H9 (cell line): ENCODE measurements at regions not wholly inside any gene's neighbourhood (a gene's known extent, or its start where the extent isn't known, plus 50 kb on each side); places are given as distances from the start of the nearest gene placed in this dataset.

Source experiments
- DNase-seq: peaks from one replicate; pipeline ENCODE4 v3.0.0-alpha.2; 2017
- H2AFZ ChIP-seq: one replicate; pipeline ENCODE4 v1.6.1; 2013; ENCODE audit warnings: mild to moderate bottlenecking, low read length, control low read depth, moderate library complexity
- H2AK5ac ChIP-seq: 2 replicates; pipeline ENCODE4 v1.6.1; 2013; ENCODE audit warnings: low read length, control low read depth, mixed read lengths; ENCODE audit not compliant: insufficient read length
- H2BK120ac ChIP-seq: one replicate; pipeline ENCODE4 v1.6.1; 2013; ENCODE audit warnings: low read depth, mild to moderate bottlenecking, low read length, control low read depth, inconsistent platforms; ENCODE audit not compliant: poor library complexity, severe bottlenecking
- H2BK12ac ChIP-seq: 2 replicates; pipeline ENCODE4 v1.6.1; 2013; ENCODE audit warnings: low read length, control low read depth, mixed read lengths, low read depth; ENCODE audit not compliant: insufficient read length
- H2BK15ac ChIP-seq: 2 replicates; pipeline ENCODE4 v1.6.1; 2013; ENCODE audit warnings: low read depth, low read length, control low read depth
- H2BK20ac ChIP-seq: one replicate; pipeline ENCODE4 v1.6.1; 2013; ENCODE audit warnings: low read depth, mild to moderate bottlenecking, low read length, control low read depth, inconsistent platforms; ENCODE audit not compliant: poor library complexity, severe bottlenecking
- H2BK5ac ChIP-seq: 2 replicates; pipeline ENCODE4 v1.6.1; 2013; ENCODE audit warnings: low read length, control low read depth, mixed read lengths; ENCODE audit not compliant: insufficient read length
- H3K14ac ChIP-seq: 2 replicates; pipeline ENCODE4 v1.6.1; 2013; ENCODE audit warnings: low read length, control low read depth; ENCODE audit not compliant: insufficient read depth
- H3K18ac ChIP-seq: 2 replicates; pipeline ENCODE4 v1.6.1; 2013; ENCODE audit warnings: low read depth, mild to moderate bottlenecking, mixed read lengths, low read length, control low read depth; ENCODE audit not compliant: insufficient read length
- H3K23ac ChIP-seq: 2 replicates; pipeline ENCODE4 v1.6.1; 2013; ENCODE audit warnings: low read length, control low read depth, mixed read lengths, low read depth; ENCODE audit not compliant: insufficient read length
- H3K23me2 ChIP-seq: 2 replicates; pipeline ENCODE4 v1.6.1; 2013; ENCODE audit warnings: low read depth, mild to moderate bottlenecking, mixed read lengths, low read length, control low read depth; ENCODE audit not compliant: insufficient read length, poor library complexity, severe bottlenecking
- H3K27ac ChIP-seq: 2 replicates; pipeline ENCODE4 v1.5.1; 2013; ENCODE audit warnings: low read length, control low read depth, mixed read lengths, low read depth; ENCODE audit not compliant: insufficient read length
- H3K27me3 ChIP-seq: 2 replicates; pipeline ENCODE4 v1.6.1; 2013; ENCODE audit warnings: low read length, control low read depth, inconsistent platforms; ENCODE audit not compliant: insufficient read depth
- H3K4ac ChIP-seq: 2 replicates; pipeline ENCODE4 v1.6.1; 2013; ENCODE audit warnings: low read depth, mild to moderate bottlenecking, control low read depth, inconsistent platforms, low read length, moderate library complexity
- H3K4me1 ChIP-seq: 2 replicates; pipeline ENCODE4 v1.6.1; 2013; ENCODE audit warnings: low read length, control low read depth, inconsistent platforms; ENCODE audit not compliant: insufficient read depth
- H3K4me2 ChIP-seq: 2 replicates; pipeline ENCODE4 v1.6.1; 2013; ENCODE audit warnings: low read length, control low read depth, mixed read lengths; ENCODE audit not compliant: insufficient read length, insufficient read depth
- H3K56ac ChIP-seq: 2 replicates; pipeline ENCODE4 v1.6.1; 2013; ENCODE audit warnings: low read depth, mild to moderate bottlenecking, mixed read lengths, low read length, control low read depth; ENCODE audit not compliant: insufficient read length
- H3K79me1 ChIP-seq: 2 replicates; pipeline ENCODE4 v1.6.1; 2013; ENCODE audit warnings: low read depth, mild to moderate bottlenecking, moderate library complexity, low read length, control low read depth, inconsistent platforms; ENCODE audit not compliant: insufficient read depth, poor library complexity, severe bottlenecking
- H3K79me2 ChIP-seq: 2 replicates; pipeline ENCODE4 v1.6.1; 2013; ENCODE audit warnings: low read length, control low read depth, inconsistent platforms; ENCODE audit not compliant: insufficient read depth
- H3K9ac ChIP-seq: 2 replicates; pipeline ENCODE4 v1.6.1; 2013; ENCODE audit warnings: low read length, control low read depth, mixed read lengths; ENCODE audit not compliant: insufficient read length; ENCODE audit errors: extremely low read depth
- H3K9me3 ChIP-seq: one replicate; pipeline ENCODE4 v1.6.1; 2013; ENCODE audit warnings: low read depth, low read length, inconsistent platforms; ENCODE audit not compliant: control insufficient read depth
- H3T11ph ChIP-seq: one replicate; pipeline ENCODE4 v1.6.1; 2013; ENCODE audit warnings: mild to moderate bottlenecking, low read length, control low read depth, inconsistent platforms
- H4K20me1 ChIP-seq: one replicate; pipeline ENCODE4 v1.6.1; 2013; ENCODE audit not compliant: control insufficient read depth, insufficient read length, insufficient read depth
- H4K5ac ChIP-seq: 2 replicates; pipeline ENCODE4 v1.6.1; 2013; ENCODE audit warnings: low read depth, mild to moderate bottlenecking, mixed read lengths, low read length, control low read depth; ENCODE audit not compliant: insufficient read length
- H4K8ac ChIP-seq: replicated peaks from 2 replicates; pipeline ENCODE4 v1.6.1; 2013; ENCODE audit warnings: low read length, control low read depth, mixed read lengths, low read depth; ENCODE audit not compliant: insufficient read length
- H4K91ac ChIP-seq: 2 replicates; pipeline ENCODE4 v1.6.1; 2013; ENCODE audit warnings: low read depth, mild to moderate bottlenecking, moderate library complexity, mixed read lengths, low read length, control low read depth; ENCODE audit not compliant: insufficient read length
- H3K27ac Mint-ChIP-seq, 3 experiments: 2 replicates in 2 of 3; 3 replicates in 1 of 3; pipeline ENCODE4 v1.8.0; 2020 to 2021; ENCODE audit warnings: mixed read lengths in 3 of 3, mild to moderate bottlenecking in 1 of 3, moderate library complexity in 1 of 3
- H3K27me3 Mint-ChIP-seq: 2 replicates; pipeline ENCODE4 v1.8.0; 2021; ENCODE audit warnings: low read depth, mild to moderate bottlenecking, moderate library complexity, mixed read lengths
- H3K36me3 Mint-ChIP-seq, 3 experiments: 2 replicates in 2 of 3; 3 replicates in 1 of 3; pipeline ENCODE4 v1.8.0; 2020 to 2021; ENCODE audit warnings: low read depth in 3 of 3, mixed read lengths in 3 of 3; ENCODE audit not compliant: insufficient read depth in 1 of 3
- H3K4me1 Mint-ChIP-seq, 2 experiments: 2 replicates each; pipeline ENCODE4 v1.8.0; 2020; ENCODE audit warnings: mixed read lengths in 2 of 2
- H3K4me3 Mint-ChIP-seq, 2 experiments: 2 replicates in 1 of 2; 3 replicates in 1 of 2; pipeline ENCODE4 v1.8.0; 2020 to 2021; ENCODE audit warnings: mild to moderate bottlenecking in 2 of 2, mixed read lengths in 2 of 2, moderate library complexity in 1 of 2
- H3K9me3 Mint-ChIP-seq, 2 experiments: 2 replicates in 1 of 2; 3 replicates in 1 of 2; pipeline ENCODE4 v1.8.0; 2020; ENCODE audit warnings: mild to moderate bottlenecking in 2 of 2, mixed read lengths in 2 of 2, moderate library complexity in 1 of 2
- WGBS: extraction: QIAGEN DNeasy Blood & Tissue Kit; methylation state at CpG from one replicate; pipeline ENCODE4 v1.1.7; 2013; ENCODE audit warnings: missing lambda C conversion rate, low lambda C conversion rate, mixed read lengths; ENCODE audit not compliant: insufficient read length; ENCODE audit errors: extremely low coverage; 5-methylcytosine and 5-hydroxymethylcytosine counted together
- TF ChIP-seq, protein P1 (sequence below): fragments of 200-600 bp; sonication (generic); conservative IDR thresholded peaks from 3 replicates; pipeline ENCODE4 v1.8.0; 2021; ENCODE audit warnings: antibody characterized with exemption, mild to moderate bottlenecking

DNA sequence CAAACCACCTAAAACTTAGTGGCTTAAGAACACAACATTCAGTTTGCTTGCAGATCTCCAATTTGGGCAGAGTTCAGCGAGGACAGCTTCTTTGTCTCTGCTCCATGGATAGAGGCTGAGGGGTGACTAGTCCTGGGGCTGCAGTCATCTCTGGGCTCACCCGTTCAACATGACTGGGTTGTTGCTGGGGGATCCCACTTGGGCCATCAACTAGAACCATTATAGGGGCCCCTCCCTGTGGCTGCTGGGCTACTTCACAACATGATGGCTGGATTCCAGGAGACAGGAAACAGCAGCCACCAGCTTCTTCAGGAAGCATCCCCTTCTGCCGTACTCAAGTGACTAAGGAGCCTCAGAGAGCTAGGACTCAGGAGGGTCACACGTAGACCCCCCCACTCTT, 140.9 kb downstream of the RHOU start:
- H3K18ac ChIP-seq, result no peak overlapping the region
- H2BK20ac ChIP-seq, result no peak overlapping the region
- no peaks in the 10 kb centered on the region for H3K9me3 ChIP-seq
- H3K23ac ChIP-seq, result no peak overlapping the region
- no peak overlapping the region for H3K4ac ChIP-seq
- H3K27me3 ChIP-seq, result no peaks in the 10 kb centered on the region
- H3K4me1 Mint-ChIP-seq, result peaks cover 9 to 13% of the 10 kb centered on the region in 2 experiments
- no peak overlapping the region for H2BK5ac ChIP-seq
- no peak overlapping the region for H4K91ac ChIP-seq
- no peaks in the 10 kb centered on the region for H3K79me2 ChIP-seq
- no CpG with 5 or more reads among the region's 4 CpGs for WGBS
- DNase-seq, result no peak
- H4K20me1 ChIP-seq, result no peaks in the 10 kb centered on the region
- H4K5ac ChIP-seq, result no peak overlapping the region
- no peak overlapping the region for H2BK12ac ChIP-seq
- H3K4me3 Mint-ChIP-seq, result no peak overlapping the region
- H3K27ac ChIP-seq, result no peak overlapping the region
- H3K9ac ChIP-seq, result no peak overlapping the region
- H3K9me3 Mint-ChIP-seq, result no peaks in the 10 kb centered on the region; a peak in 1 of 5 replicates
- H2AK5ac ChIP-seq, result no peak overlapping the region
- H3K79me1 ChIP-seq, result no peaks in the 10 kb centered on the region
- H2BK120ac ChIP-seq, result no peak overlapping the region
- H2AFZ ChIP-seq, result no peak overlapping the region
- no peak overlapping the region for H3K27ac Mint-ChIP-seq
- H3T11ph ChIP-seq, result no peak overlapping the region
- no peak overlapping the region for H2BK15ac ChIP-seq
- TF ChIP-seq, protein P1, sequence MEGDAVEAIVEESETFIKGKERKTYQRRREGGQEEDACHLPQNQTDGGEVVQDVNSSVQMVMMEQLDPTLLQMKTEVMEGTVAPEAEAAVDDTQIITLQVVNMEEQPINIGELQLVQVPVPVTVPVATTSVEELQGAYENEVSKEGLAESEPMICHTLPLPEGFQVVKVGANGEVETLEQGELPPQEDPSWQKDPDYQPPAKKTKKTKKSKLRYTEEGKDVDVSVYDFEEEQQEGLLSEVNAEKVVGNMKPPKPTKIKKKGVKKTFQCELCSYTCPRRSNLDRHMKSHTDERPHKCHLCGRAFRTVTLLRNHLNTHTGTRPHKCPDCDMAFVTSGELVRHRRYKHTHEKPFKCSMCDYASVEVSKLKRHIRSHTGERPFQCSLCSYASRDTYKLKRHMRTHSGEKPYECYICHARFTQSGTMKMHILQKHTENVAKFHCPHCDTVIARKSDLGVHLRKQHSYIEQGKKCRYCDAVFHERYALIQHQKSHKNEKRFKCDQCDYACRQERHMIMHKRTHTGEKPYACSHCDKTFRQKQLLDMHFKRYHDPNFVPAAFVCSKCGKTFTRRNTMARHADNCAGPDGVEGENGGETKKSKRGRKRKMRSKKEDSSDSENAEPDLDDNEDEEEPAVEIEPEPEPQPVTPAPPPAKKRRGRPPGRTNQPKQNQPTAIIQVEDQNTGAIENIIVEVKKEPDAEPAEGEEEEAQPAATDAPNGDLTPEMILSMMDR, result no peak
- peaks cover 0 to 3% (median 0%) of the 10 kb centered on the region in 3 experiments; a peak in 1 of 7 replicates for H3K36me3 Mint-ChIP-seq
- H4K8ac ChIP-seq, result no peak overlapping the region
- no peak overlapping the region for H3K4me2 ChIP-seq
- H3K14ac ChIP-seq, result no peak overlapping the region
- H3K56ac ChIP-seq, result no peak overlapping the region
- H3K4me1 ChIP-seq, result no peaks in the 10 kb centered on the region
- H3K23me2 ChIP-seq, result no peaks in the 10 kb centered on the region
- peaks cover 2% of the 10 kb centered on the region for H3K27me3 Mint-ChIP-seq
